UCSD-AML1 (cell line): ENCODE measurements at regions not wholly inside any gene's neighbourhood (a gene's known extent, or its start where the extent isn't known, plus 50 kb on each side); places are given as distances from the start of the nearest gene placed in this dataset.

Source experiments
- DNase-seq: peaks from one replicate; lab custom pipeline; 2025; ENCODE audit not compliant: unreplicated experiment; lab: John Stamatoyannopoulos, UW

DNA sequence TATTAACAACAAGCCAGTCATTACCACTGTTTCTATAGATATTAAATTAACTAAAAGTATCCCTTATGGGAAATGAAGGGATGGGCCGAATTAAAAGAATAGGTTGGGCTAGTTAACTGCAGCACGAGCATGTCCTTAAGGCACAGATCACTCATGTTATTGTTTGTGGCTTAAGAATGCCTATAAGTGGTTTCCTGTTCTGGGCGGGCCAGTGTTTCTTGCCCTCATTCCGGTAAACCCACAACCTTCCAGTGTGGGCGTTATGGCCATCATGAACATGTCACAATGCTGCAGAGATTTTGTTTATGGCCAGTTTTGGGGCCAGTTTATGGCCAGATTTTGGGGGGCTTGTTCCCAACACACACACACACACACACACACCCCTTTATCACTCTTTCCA lies 705.4 kb upstream of the NCAM2 start:
- peak; percentile 9 for DNase-seq

GRCh38 chr21:20301395-20301794 lies 696.8 kb upstream of the NCAM2 start:
- no peak for DNase-seq

GRCh38 chr21:20302084-20302483 lies 696.1 kb upstream of the NCAM2 start:
- DNase-seq: no peak

DNA sequence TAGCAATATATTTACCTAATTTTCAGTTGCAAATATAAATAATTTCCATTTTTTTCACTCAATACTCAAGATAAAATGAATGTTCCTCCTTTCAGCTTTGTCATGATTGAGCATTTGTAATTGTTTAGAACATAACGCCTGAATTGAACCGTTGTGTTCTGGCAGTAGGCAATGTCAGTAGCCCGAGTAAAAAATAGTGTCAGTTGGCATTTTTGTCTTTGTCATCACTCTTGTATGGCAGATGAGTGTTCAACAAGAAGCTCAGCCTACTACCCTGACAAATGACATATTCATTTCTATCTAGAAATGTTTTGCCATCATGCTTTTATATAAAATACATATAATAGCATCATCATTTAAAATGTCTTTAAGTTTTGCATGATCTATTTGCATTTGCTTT lies 691.4 kb upstream of the NCAM2 start:
- DNase-seq: no peak

DNA sequence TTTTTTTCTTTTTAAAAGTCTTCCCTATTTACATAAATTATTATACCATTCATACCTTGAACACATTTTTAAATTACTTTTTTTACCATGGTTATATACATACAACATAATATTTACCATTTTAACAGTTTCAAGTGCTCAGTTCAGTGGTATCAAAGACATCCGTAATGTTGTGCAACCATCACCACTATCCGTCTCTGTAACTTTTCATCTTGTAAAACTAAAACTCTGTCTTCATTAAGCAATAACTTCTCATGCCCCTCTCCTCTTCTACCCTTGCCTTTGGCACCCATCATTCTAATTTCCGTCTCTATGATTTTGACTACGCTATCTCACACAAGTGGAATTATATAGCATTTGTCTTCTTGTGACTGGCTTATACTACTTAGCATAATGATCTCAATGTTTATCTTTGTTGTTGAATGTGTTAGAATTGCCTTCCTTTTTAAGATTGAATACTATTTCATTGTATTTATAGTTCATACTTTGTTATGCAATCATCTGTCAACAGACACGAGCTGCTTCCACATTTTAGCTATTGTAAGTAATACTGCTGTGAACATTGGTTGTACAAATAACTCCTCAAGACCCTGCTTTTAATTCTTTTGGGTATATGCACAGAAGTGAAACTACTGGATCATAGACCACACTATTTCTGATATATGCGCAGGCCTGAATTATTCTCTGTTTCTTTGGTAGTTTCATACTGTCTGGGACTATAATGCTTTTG lies 689.5 kb upstream of the NCAM2 start:
- DNase-seq: no peak

DNA sequence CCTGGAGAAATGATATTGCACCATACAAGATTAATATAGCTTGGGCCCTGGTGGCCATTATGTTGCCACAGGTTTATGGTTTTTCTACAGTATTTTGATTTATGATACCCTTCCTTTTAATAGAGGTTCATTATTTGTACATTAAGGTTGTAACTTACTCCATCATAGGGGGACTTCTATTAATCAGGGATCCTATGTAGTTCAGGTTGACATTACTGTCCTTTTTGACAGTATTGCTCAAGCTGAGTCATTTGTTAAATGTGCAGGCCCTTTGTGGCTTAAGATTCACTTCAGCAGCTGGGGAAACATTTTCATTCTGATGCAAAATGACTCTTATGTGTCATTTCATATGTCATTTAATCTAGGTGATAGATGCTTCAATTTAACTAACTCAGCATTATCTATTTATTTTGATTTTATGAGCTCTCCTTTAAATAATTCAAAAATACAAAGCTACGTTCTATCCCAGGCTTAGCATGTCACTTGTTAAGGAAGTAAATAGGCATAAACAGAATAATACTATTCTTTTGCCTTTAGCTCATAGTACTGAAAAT lies 686.9 kb upstream of the NCAM2 start:
- DNase-seq: no peak

DNA sequence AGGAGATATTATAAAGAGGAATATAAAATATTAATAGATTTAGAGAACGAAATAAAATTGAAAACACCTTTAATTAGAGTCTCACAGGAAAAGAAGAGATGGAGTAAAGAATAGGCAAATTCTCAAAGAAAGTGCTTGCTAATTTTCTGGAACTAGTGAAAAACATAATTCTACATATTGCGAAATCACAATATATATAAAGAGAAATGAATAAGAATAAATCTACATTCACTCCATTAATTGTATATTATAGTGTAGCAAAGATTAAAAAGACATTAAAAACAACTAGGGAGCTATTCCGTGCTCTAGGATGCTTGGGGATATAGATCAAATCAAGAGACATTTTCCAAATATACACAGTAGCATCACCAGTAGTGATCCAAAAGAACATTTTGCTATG lies 685.2 kb upstream of the NCAM2 start:
- no peak for DNase-seq

DNA sequence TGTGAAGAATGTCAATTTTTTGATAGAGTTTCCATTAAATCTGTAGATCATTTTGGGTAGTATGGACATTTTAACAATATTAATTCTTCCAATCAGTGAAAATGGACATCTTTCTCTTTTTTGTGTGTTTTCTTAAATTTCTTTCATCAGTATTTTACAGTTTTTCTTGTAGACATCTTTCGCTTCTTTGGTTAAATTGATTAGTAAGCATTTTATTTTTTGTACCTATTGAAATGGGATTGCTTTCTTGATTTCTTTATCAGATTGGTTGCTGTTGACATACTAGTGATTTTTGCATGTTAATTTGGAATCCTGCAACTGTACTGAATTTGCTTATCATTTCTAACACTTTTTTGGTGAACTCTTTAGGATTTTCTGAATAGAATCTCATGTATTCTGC lies 683.2 kb upstream of the NCAM2 start:
- DNase-seq: no peak

DNA sequence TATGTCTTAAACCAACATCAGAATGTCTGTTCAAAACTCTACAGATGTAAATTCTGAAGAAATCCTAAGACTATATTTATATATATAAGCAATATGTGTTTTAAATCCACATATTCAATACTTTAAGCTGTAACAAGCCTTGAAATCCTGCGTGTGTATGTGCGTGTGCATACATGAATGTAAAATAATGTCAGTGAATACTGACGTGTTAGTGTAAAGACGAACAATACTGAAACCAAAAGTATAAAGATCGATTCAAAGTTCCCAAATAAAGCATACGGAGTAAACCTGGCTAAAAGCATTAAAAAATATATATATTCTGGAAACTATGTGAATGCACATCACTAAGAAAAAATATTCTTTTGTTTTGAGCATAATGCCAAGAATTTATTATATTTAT lies 668.6 kb upstream of the NCAM2 start:
- DNase-seq: no peak

DNA sequence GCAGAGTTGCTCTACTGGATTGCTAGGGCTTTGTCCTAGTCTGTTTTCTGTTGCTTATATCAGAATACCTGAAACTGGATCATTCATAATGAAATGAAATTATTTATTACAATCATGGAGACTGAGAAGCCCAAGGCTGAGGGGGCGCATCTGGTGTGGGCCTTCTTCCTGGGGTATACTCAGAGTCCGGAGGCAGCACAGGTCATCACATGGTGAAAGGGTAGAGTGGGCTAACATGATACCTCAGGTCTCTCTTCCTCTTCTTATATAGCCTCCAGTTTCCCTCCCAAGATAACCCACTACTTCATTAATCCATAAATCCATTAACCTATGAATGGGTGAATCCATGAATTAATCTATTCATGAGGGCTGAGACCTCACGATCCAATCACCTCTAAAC lies 667.6 kb upstream of the NCAM2 start:
- no peak for DNase-seq

- no peak for DNase-seq
Observed at GRCh38 chr21:20334585-20334984, 663.6 kb upstream of the NCAM2 start.

- no peak for DNase-seq
Observed at GRCh38 chr21:20341431-20341830, 656.8 kb upstream of the NCAM2 start.

GRCh38 chr21:20343186-20343585 lies 655.0 kb upstream of the NCAM2 start:
- DNase-seq: no peak

GRCh38 chr21:20351138-20351537 lies 647.1 kb upstream of the NCAM2 start:
- DNase-seq: no peak

DNA sequence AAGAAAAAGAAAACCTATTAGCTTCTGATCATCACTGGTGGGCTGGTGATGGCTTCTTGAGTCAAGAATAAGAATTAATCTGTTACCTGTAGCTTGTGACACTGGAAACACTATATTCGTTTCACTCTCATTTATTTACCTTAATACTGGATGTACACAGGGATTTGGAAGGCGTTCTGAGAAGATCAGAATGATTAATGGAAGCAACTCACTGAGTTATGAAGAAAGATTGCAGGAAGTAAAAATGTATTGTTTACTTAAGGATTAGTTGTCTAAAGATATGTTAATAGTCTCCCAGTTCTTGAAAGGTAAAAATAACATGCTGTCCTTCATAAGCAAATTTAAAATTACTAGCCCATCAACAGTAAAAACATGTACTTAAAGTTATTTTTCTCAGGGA lies 644.9 kb upstream of the NCAM2 start:
- no peak for DNase-seq

GRCh38 chr21:20373031-20373430 lies 625.2 kb upstream of the NCAM2 start:
- DNase-seq: no peak

- DNase-seq: no peak
Observed at GRCh38 chr21:20377250-20377649, 621.0 kb upstream of the NCAM2 start.

DNA sequence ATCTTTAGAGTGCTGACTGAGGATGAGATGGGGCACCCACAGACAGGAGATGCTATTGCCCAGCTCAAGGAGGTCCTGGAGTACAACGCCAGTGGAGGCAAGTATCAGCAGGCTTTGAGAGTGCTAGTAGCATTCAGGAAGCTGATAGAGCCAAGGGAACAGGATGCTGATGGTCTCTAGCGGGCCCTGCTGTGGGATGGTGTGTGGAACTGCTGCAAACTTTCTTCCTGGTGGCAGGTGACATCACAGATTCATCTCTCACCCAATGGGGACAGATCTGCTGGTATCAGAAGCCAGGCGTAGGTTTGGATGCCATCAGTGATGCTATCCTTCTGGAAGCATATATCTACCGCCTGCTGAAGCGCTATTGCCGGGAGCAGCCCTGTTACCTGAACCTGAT lies 609.8 kb upstream of the NCAM2 start:
- peak; percentile 4 for DNase-seq

- DNase-seq: peak; percentile 4
Observed at GRCh38 chr21:20396798-20397197, 601.4 kb upstream of the NCAM2 start.

DNA sequence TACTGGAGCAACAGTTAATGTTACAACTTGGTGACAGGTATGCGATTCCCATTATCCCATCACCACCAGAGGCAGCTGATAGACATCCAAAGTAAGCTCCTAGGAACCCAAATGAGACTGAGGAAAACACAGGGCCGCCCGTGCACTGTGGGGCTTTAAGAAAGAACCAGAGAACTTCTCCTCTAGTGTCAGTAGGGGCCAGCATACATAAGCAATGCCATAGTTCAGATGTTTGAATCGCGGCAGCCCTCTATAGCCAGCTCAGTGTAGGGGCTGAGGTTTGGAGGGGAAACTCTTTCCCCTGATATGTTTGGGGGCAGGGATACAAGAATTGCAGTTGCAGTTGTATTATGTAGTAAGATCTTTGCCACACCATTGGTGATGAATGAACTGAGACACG lies 593.3 kb upstream of the NCAM2 start:
- no peak for DNase-seq

GRCh38 chr21:20418353-20418752 lies 579.9 kb upstream of the NCAM2 start:
- no peak for DNase-seq

DNA sequence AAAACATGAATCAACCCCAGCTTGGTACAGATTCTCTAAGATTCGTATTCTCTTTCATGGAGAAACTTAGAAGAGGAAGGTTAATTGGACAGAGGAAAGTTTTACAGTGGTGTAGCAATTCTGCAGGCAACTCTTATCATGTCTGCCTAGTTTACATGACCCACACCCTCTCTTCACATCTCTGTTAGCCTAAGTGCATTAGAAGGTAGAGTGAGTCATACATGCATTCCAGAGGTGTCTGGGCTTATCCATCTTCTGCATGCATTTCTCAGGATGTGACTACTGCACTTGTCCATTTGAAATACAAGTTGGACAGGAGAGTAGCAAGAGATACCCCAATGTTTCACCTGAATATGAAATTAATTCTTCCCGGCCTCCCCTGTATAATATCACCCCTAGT lies 578.4 kb upstream of the NCAM2 start:
- no peak for DNase-seq

DNA sequence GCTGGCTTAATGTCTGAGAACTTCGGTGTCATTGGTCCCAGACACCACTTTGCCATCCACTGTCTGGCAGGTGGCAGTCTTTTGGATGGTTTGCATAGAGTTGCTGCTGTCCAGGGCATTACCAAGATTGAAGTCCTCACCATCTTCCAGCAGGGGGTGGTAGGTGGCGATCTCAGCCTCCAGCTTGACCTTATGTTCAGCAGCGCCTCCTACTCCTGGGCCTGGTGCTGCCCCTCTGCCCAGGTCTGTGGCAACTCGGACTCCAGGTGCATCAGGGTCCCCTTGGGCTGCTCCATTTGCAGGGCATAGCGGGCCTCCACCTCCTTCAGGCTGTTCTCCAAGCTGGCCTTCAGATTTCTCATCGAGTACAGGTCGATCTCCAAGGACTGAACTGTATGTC lies 573.3 kb upstream of the NCAM2 start:
- DNase-seq: no peak
